Large intestine (tissue), 3 donors: ENCODE measurements at regions not wholly inside any gene's neighbourhood (a gene's known extent, or its start where the extent isn't known, plus 50 kb on each side); places are given as distances from the start of the nearest gene placed in this dataset.
"Not testable (repeated sequence)": the region's sequence is repeated elsewhere in the genome, so short reads cannot be mapped to it uniquely, and the experiment has no call there.

ENCODE experiments used
- DNase-seq, 2 donors: peaks; one replicate each; pipeline versions ENCODE4 v3.0.0 to v3.0.0-alpha.2; 2013
- H3K27ac ChIP-seq: one replicate; pipeline ENCODE4 v1.5.1; 2013; ENCODE audit warnings: low read length
- H3K27me3 ChIP-seq: 2 replicates; pipeline ENCODE4 v1.6.1; 2013; ENCODE audit warnings: low read length; ENCODE audit not compliant: control insufficient read depth, insufficient read depth
- H3K36me3 ChIP-seq: 2 replicates; pipeline ENCODE4 v1.6.1; 2013; ENCODE audit warnings: low read length; ENCODE audit not compliant: control insufficient read depth, insufficient read depth
- H3K4me1 ChIP-seq: one replicate; pipeline ENCODE4 v1.6.1; 2013; ENCODE audit warnings: low read length; ENCODE audit not compliant: control insufficient read depth, insufficient read depth
- H3K4me3 ChIP-seq: one replicate; pipeline ENCODE4 v1.5.1; 2013; ENCODE audit warnings: low read length
- H3K9me3 ChIP-seq: one replicate; pipeline ENCODE4 v1.6.1; 2013; ENCODE audit warnings: mild to moderate bottlenecking, low read depth, low read length, moderate library complexity; ENCODE audit not compliant: control insufficient read depth
- WGBS: methylation state at CpG from one replicate; pipeline ENCODE4 v1.1.5; 2013; ENCODE audit warnings: low lambda C conversion rate; ENCODE audit not compliant: insufficient coverage; 5-methylcytosine and 5-hydroxymethylcytosine counted together

GRCh38 chr4:66555301-66555700 lies 885.0 kb upstream of the EPHA5 start:
- Histone ChIP-seq H3K4me3 (no peak overlapping the region), H3K4me1 (no peaks in the 10 kb centered on the region), H3K27ac (no peak overlapping the region), H3K27me3 (no peaks in the 10 kb centered on the region), H3K9me3 (no peaks in the 10 kb centered on the region), H3K36me3 (no peaks in the 10 kb centered on the region)
- DNase-seq: no peak
- WGBS: 50% methylated on average over 1 of the region's 2 CpGs

- Histone ChIP-seq H3K4me3 (no peak overlapping the region), H3K27ac (no peak overlapping the region), H3K9me3 (no peaks in the 10 kb centered on the region), H3K4me1 (no peaks in the 10 kb centered on the region), H3K36me3 (no peaks in the 10 kb centered on the region), H3K27me3 (no peaks in the 10 kb centered on the region)
- 83% methylated on average over 1 of the region's 2 CpGs for WGBS
- no peak for DNase-seq
Observed at GRCh38 chr4:66554826-66555225, 884.5 kb upstream of the EPHA5 start.

- H3K27me3 ChIP-seq, DNase-seq, H3K9me3 ChIP-seq, H3K4me3 ChIP-seq, H3K27ac ChIP-seq, H3K36me3 ChIP-seq, H3K4me1 ChIP-seq: not testable (repeated sequence)
- no CpG with 5 or more reads among the region's 11 CpGs for WGBS
Observed at GRCh38 chr4:66545301-66545700, 875.0 kb upstream of the EPHA5 start.

- DNase-seq: no peak
- Histone ChIP-seq H3K4me1 (no peaks in the 10 kb centered on the region), H3K9me3 (no peaks in the 10 kb centered on the region), H3K36me3 (no peaks in the 10 kb centered on the region), H3K27ac (no peak overlapping the region), H3K4me3 (no peak overlapping the region), H3K27me3 (no peaks in the 10 kb centered on the region)
- WGBS: no CpG with 5 or more reads among the region's 2 CpGs
Observed at GRCh38 chr4:66544281-66544680, 874.0 kb upstream of the EPHA5 start.

- DNase-seq: no peak
- Histone ChIP-seq H3K9me3 (no peaks in the 10 kb centered on the region), H3K27ac (no peak overlapping the region), H3K36me3 (no peaks in the 10 kb centered on the region), H3K27me3 (no peaks in the 10 kb centered on the region), H3K4me1 (no peaks in the 10 kb centered on the region), H3K4me3 (no peak overlapping the region)
- WGBS: 84% methylated on average over 2 of the region's 4 CpGs
Observed at GRCh38 chr4:66539745-66540144, 869.5 kb upstream of the EPHA5 start.

- no peaks in the 10 kb centered on the region for H3K27me3 ChIP-seq
- peaks cover 4% of the 10 kb centered on the region for H3K9me3 ChIP-seq
- DNase-seq: no peak
- no peaks in the 10 kb centered on the region for H3K36me3 ChIP-seq
- no CpG with 5 or more reads among the region's 3 CpGs for WGBS
- no peak overlapping the region for H3K4me3 ChIP-seq
- H3K4me1 ChIP-seq: no peaks in the 10 kb centered on the region
- no peak overlapping the region for H3K27ac ChIP-seq
Observed at GRCh38 chr4:66524781-66525180, 854.5 kb upstream of the EPHA5 start.

- Histone ChIP-seq H3K9me3 (peaks cover 4% of the 10 kb centered on the region), H3K27ac (no peak overlapping the region), H3K36me3 (no peaks in the 10 kb centered on the region), H3K4me3 (no peak overlapping the region), H3K27me3 (no peaks in the 10 kb centered on the region), H3K4me1 (no peaks in the 10 kb centered on the region)
- no peak for DNase-seq
Observed at GRCh38 chr4:66522244-66522643, 852.0 kb upstream of the EPHA5 start.

- Histone ChIP-seq H3K9me3 (no peaks in the 10 kb centered on the region), H3K27ac (no peak overlapping the region), H3K27me3 (no peaks in the 10 kb centered on the region), H3K4me1 (no peaks in the 10 kb centered on the region), H3K36me3 (no peaks in the 10 kb centered on the region), H3K4me3 (no peak overlapping the region)
- DNase-seq: no peak
- 67% methylated on average over 1 of the region's 2 CpGs for WGBS
Observed at GRCh38 chr4:66516940-66517339, 846.7 kb upstream of the EPHA5 start.

- no peak for DNase-seq
- WGBS: no CpG with 5 or more reads among the region's 2 CpGs
- no peaks in the 10 kb centered on the region for H3K36me3 ChIP-seq
- no peaks in the 10 kb centered on the region for H3K27me3 ChIP-seq
- no peak overlapping the region for H3K4me3 ChIP-seq
- no peaks in the 10 kb centered on the region for H3K9me3 ChIP-seq
- H3K4me1 ChIP-seq: no peaks in the 10 kb centered on the region
- H3K27ac ChIP-seq: no peak overlapping the region
Observed at GRCh38 chr4:66506985-66507384, 836.7 kb upstream of the EPHA5 start.

- H3K4me3 ChIP-seq: no peak overlapping the region
Observed at GRCh38 chr4:66501997-66502396, 831.7 kb upstream of the EPHA5 start.

GRCh38 chr4:66490729-66491128 lies 820.4 kb upstream of the EPHA5 start:
- no peak overlapping the region for H3K27ac ChIP-seq
- no peaks in the 10 kb centered on the region for H3K27me3 ChIP-seq
- H3K4me1 ChIP-seq: no peaks in the 10 kb centered on the region
- DNase-seq: no peak
- H3K9me3 ChIP-seq: no peaks in the 10 kb centered on the region
- WGBS: no CpG with 5 or more reads among the region's 2 CpGs
- H3K4me3 ChIP-seq: no peak overlapping the region
- H3K36me3 ChIP-seq: no peaks in the 10 kb centered on the region

More at GRCh38 chr4:66501997-66502396, 831.7 kb upstream of the EPHA5 start:
- Histone ChIP-seq H3K27me3 (no peaks in the 10 kb centered on the region), H3K36me3 (no peaks in the 10 kb centered on the region), H3K27ac (no peak overlapping the region), H3K4me1 (no peaks in the 10 kb centered on the region), H3K9me3 (no peaks in the 10 kb centered on the region)
- 89% methylated on average over 3 of the region's 3 CpGs for WGBS
- DNase-seq: no peak
